ENCODE measurements at regions not wholly inside any gene's neighbourhood (a gene's known extent, or its start where the extent isn't known, plus 50 kb on each side); places are given as distances from the start of the nearest gene placed in this dataset.

GRCh38 chr1:98001764-98002163, 80.9 kb upstream of the DPYD start:
- no peak for FAIRE-seq
- TF ChIP-seq PAX5 (IDR thresholded peaks at IDR 0.05; ENCODE audit: insufficient read depth, low read length, severe bottlenecking): no peak
- DNase-seq (ENCODE audit: insufficient read length, low spot score): no peak

- no peak for FAIRE-seq
- TF ChIP-seq PAX5 (IDR thresholded peaks at IDR 0.05; ENCODE audit: insufficient read depth, low read length, severe bottlenecking): no peak
- DNase-seq (ENCODE audit: insufficient read length, low spot score): no peak
These were observed 78.5 kb upstream of the DPYD start for GRCh38 chr1:97999320-97999719.

- no peak for FAIRE-seq
- no peak for DNase-seq (ENCODE audit: insufficient read length, low spot score)
- no peak for TF ChIP-seq POLR2A (IDR thresholded peaks at IDR 0.05; ENCODE audit: low read depth, low read length)
- no peak for TF ChIP-seq TAF1 (IDR thresholded peaks at IDR 0.05; ENCODE audit: low read depth, low read length)
- TF ChIP-seq POLR2AphosphoS5 (IDR thresholded peaks at IDR 0.05; ENCODE audit: low read depth, low read length): no peak
- TF ChIP-seq POU2F2 (IDR thresholded peaks at IDR 0.05; ENCODE audit: low read depth, low read length): no peak
- no peak for TF ChIP-seq PAX5 (IDR thresholded peaks at IDR 0.05; ENCODE audit: insufficient read depth, low read length, severe bottlenecking)
- no peak for TF ChIP-seq SPI1 (IDR thresholded peaks at IDR 0.05; ENCODE audit: low read depth, low read length)
These were observed 76.0 kb upstream of the DPYD start for GRCh38 chr1:97996880-97997279.

- no peak for TF ChIP-seq SPI1 (IDR thresholded peaks at IDR 0.05; ENCODE audit: low read depth, low read length)
- TF ChIP-seq TAF1 (IDR thresholded peaks at IDR 0.05; ENCODE audit: low read depth, low read length): no peak
- TF ChIP-seq PAX5 (IDR thresholded peaks at IDR 0.05; ENCODE audit: insufficient read depth, low read length, severe bottlenecking): no peak
- TF ChIP-seq POU2F2 (IDR thresholded peaks at IDR 0.05; ENCODE audit: low read depth, low read length): no peak
- no peak for TF ChIP-seq POLR2AphosphoS5 (IDR thresholded peaks at IDR 0.05; ENCODE audit: low read depth, low read length)
- TF ChIP-seq POLR2A (IDR thresholded peaks at IDR 0.05; ENCODE audit: low read depth, low read length): no peak
- DNase-seq (ENCODE audit: insufficient read length, low spot score): no peak
- FAIRE-seq: no peak
These were observed 68.4 kb upstream of the DPYD start for GRCh38 chr1:97989094-97989680.

- DNase-seq (ENCODE audit: insufficient read length, low spot score): no peak
- FAIRE-seq: no peak
These were observed 65.5 kb upstream of the DPYD start for GRCh38 chr1:97986041-97987005.

GRCh38 chr1:97983126-97983525, 62.3 kb upstream of the DPYD start:
- TF ChIP-seq POLR2AphosphoS5 (IDR thresholded peaks at IDR 0.05; ENCODE audit: low read depth, low read length) (no peak), POLR2A (IDR thresholded peaks at IDR 0.05; ENCODE audit: low read depth, low read length) (no peak), TAF1 (IDR thresholded peaks at IDR 0.05; ENCODE audit: low read depth, low read length) (no peak), PAX5 (IDR thresholded peaks at IDR 0.05; ENCODE audit: insufficient read depth, low read length, severe bottlenecking) (no peak)
- no peak for DNase-seq (ENCODE audit: insufficient read length, low spot score)
- no peak for FAIRE-seq

More at GRCh38 chr1:97986041-97987005, 65.5 kb upstream of the DPYD start:
- no peak for TF ChIP-seq SPI1 (IDR thresholded peaks at IDR 0.05; ENCODE audit: low read depth, low read length)

GRCh38 chr1:97980530-97980929, 59.7 kb upstream of the DPYD start:
- no peak for FAIRE-seq
- no peak for TF ChIP-seq TAF1 (IDR thresholded peaks at IDR 0.05; ENCODE audit: low read depth, low read length)
- no peak for TF ChIP-seq POU2F2 (IDR thresholded peaks at IDR 0.05; ENCODE audit: low read depth, low read length)
- TF ChIP-seq SPI1 (IDR thresholded peaks at IDR 0.05; ENCODE audit: low read depth, low read length): no peak
- no peak for TF ChIP-seq PAX5 (IDR thresholded peaks at IDR 0.05; ENCODE audit: insufficient read depth, low read length, severe bottlenecking)
- TF ChIP-seq POLR2AphosphoS5 (IDR thresholded peaks at IDR 0.05; ENCODE audit: low read depth, low read length): no peak
- no peak for TF ChIP-seq POLR2A (IDR thresholded peaks at IDR 0.05; ENCODE audit: low read depth, low read length)

GRCh38 chr1:97976801-97977200, 56.0 kb upstream of the DPYD start:
- FAIRE-seq: no peak
- TF ChIP-seq TAF1 (IDR thresholded peaks at IDR 0.05; ENCODE audit: low read depth, low read length): no peak
- TF ChIP-seq POLR2AphosphoS5 (IDR thresholded peaks at IDR 0.05; ENCODE audit: low read depth, low read length): no peak
- TF ChIP-seq PAX5 (IDR thresholded peaks at IDR 0.05; ENCODE audit: insufficient read depth, low read length, severe bottlenecking): no peak
- no peak for TF ChIP-seq POU2F2 (IDR thresholded peaks at IDR 0.05; ENCODE audit: low read depth, low read length)
- no peak for TF ChIP-seq POLR2A (IDR thresholded peaks at IDR 0.05; ENCODE audit: low read depth, low read length)
- no peak for TF ChIP-seq SPI1 (IDR thresholded peaks at IDR 0.05; ENCODE audit: low read depth, low read length)
- DNase-seq (ENCODE audit: insufficient read length, low spot score): no peak

More at GRCh38 chr1:97980530-97980929, 59.7 kb upstream of the DPYD start:
- DNase-seq (ENCODE audit: insufficient read length, low spot score): no peak

All from GM12891 (cell line).